Cardiac muscle cell (in vitro differentiated cells and primary cell): ENCODE measurements at regions not wholly inside any gene's neighbourhood (a gene's known extent, or its start where the extent isn't known, plus 50 kb on each side); places are given as distances from the start of the nearest gene placed in this dataset.

Experiments
- DNase-seq, 2 donors: peaks; one replicate each; pipeline versions ENCODE4 v3.0.0 to v3.0.0-alpha.2; 2010 to 2017; ENCODE audit warnings: low read depth in 1 of 2, low spot score in 1 of 2
- H3K27ac ChIP-seq: fragments of 200-600 bp; sonication (generic); 2 replicates; pipeline ENCODE4 v1.5.1; 2016
- H3K27me3 ChIP-seq: fragments of 200-600 bp; sonication (generic); 2 replicates; pipeline ENCODE4 v1.6.0; 2016; ENCODE audit warnings: control low read depth
- H3K36me3 ChIP-seq: fragments of 200-600 bp; sonication (generic); 2 replicates; pipeline ENCODE4 v1.5.1; 2016; ENCODE audit warnings: control low read depth
- H3K4me1 ChIP-seq: fragments of 200-600 bp; sonication (generic); 2 replicates; pipeline ENCODE4 v1.8.1; 2017; ENCODE audit warnings: low read depth, mild to moderate bottlenecking, mixed run types
- H3K4me3 ChIP-seq: fragments of 200-600 bp; sonication (generic); 2 replicates; pipeline ENCODE4 v1.5.1; 2016; ENCODE audit warnings: mild to moderate bottlenecking
- H3K9me3 ChIP-seq: fragments of 200-600 bp; sonication (generic); 2 replicates; pipeline ENCODE4 v1.5.1; 2017; ENCODE audit warnings: low read depth, mild to moderate bottlenecking, control low read depth
- CTCF ChIP-seq: IDR thresholded peaks from 2 replicates; pipeline ENCODE4 v1.5.1; 2012; ENCODE audit warnings: low read depth, mild to moderate bottlenecking, low read length

- no peaks in the 10 kb centered on the region for H3K27me3 ChIP-seq
- no peak for TF ChIP-seq CTCF
- H3K4me1 ChIP-seq = no peaks in the 10 kb centered on the region
- H3K36me3 ChIP-seq = no peaks in the 10 kb centered on the region
- H3K4me3 ChIP-seq = no peak overlapping the region
- no peak overlapping the region for H3K27ac ChIP-seq
- H3K9me3 ChIP-seq = no peaks in the 10 kb centered on the region
- no peak for DNase-seq
Measured at GRCh38 chr11:113526521-113526920, 51.3 kb upstream of the DRD2 start.
